A673 (cell line): ENCODE measurements at regions not wholly inside any gene's neighbourhood (a gene's known extent, or its start where the extent isn't known, plus 50 kb on each side); places are given as distances from the start of the nearest gene placed in this dataset.

Experiments
- EZH2 ChIP-seq: fragments of 200-600 bp; sonication (generic); IDR thresholded peaks from 2 replicates; pipeline ENCODE4 v1.6.1; 2017; ENCODE audit warnings: borderline replicate concordance, low read depth, mild to moderate bottlenecking, mixed read lengths, antibody characterized with exemption, low read length; ENCODE audit not compliant: poor library complexity, severe bottlenecking
- TF ChIP-seq, protein P1 (sequence below): fragments of 300-800, 200-600 bp; sonication (generic); conservative IDR thresholded peaks from 2 replicates; pipeline ENCODE4 v1.5.1; 2017; ENCODE audit warnings: low read depth, mild to moderate bottlenecking, antibody characterized with exemption, low read length, moderate library complexity, mixed read lengths

DNA sequence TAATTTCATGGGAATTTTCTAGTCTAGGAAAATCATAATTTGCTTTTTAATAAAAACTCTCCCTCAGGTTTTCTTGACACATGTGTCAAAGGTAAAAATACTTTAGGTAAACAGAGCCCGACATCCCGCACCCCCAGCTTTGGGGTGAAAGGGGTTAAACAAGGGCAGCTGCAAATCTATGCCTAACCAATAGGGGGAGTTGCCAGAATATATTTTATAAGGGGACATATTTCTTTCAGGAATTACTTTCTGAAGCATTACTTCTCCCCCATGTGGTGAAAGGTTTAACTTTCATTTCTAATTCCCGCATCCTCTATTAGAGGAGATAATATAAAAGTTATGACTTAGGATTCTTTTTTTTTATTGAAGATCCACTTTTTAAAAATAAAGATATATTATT is 53.9 kb upstream of the HEPH start:
- TF ChIP-seq, protein P1, sequence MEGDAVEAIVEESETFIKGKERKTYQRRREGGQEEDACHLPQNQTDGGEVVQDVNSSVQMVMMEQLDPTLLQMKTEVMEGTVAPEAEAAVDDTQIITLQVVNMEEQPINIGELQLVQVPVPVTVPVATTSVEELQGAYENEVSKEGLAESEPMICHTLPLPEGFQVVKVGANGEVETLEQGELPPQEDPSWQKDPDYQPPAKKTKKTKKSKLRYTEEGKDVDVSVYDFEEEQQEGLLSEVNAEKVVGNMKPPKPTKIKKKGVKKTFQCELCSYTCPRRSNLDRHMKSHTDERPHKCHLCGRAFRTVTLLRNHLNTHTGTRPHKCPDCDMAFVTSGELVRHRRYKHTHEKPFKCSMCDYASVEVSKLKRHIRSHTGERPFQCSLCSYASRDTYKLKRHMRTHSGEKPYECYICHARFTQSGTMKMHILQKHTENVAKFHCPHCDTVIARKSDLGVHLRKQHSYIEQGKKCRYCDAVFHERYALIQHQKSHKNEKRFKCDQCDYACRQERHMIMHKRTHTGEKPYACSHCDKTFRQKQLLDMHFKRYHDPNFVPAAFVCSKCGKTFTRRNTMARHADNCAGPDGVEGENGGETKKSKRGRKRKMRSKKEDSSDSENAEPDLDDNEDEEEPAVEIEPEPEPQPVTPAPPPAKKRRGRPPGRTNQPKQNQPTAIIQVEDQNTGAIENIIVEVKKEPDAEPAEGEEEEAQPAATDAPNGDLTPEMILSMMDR, result peak; percentile 52
- no peak for TF ChIP-seq EZH2
